GM18909 (cell line): ENCODE measurements at regions not wholly inside any gene's neighbourhood (a gene's known extent, or its start where the extent isn't known, plus 50 kb on each side); places are given as distances from the start of the nearest gene placed in this dataset.

Experiments
- ATAC-seq: cut with Tn5 transposase; IDR thresholded peaks from one replicate; pipeline ENCODE4 v1.9.1; 2021; ENCODE audit warnings: mild to moderate bottlenecking; ENCODE audit not compliant: unreplicated experiment, poor library complexity

GRCh38 chr20:21583486-21584168 is 69.8 kb upstream of the NKX2-2 start:
- ATAC-seq: no peak

DNA sequence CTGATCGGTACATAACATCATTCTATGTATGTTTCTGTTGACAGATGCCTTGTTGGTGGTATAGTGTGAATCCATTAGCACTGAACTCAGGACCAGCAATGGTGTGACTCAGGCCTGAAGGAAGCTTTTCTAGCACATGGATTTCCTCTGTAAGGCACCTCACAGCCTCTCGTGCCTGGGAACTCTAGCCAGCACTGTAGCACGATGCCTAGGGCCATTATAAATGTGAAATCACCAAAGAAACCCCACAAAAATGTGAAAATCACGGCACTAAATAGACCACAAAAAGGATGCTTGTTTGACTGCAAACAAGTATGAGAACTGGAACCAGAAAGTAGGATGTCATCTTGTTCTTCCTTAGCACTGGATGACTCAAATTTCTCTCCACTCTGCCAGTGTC is 63.7 kb upstream of the NKX2-2 start:
- no peak for ATAC-seq

GRCh38 chr20:21575981-21576740 is 62.3 kb upstream of the NKX2-2 start:
- no peak for ATAC-seq

GRCh38 chr20:21575167-21575566 is 61.3 kb upstream of the NKX2-2 start:
- ATAC-seq: no peak

- no peak for ATAC-seq
Measured at GRCh38 chr20:21574443-21574842, 60.6 kb upstream of the NKX2-2 start.

GRCh38 chr20:21573259-21573658 is 59.4 kb upstream of the NKX2-2 start:
- no peak for ATAC-seq

- no peak for ATAC-seq
Measured at GRCh38 chr20:21571841-21572690, 58.2 kb upstream of the NKX2-2 start.

DNA sequence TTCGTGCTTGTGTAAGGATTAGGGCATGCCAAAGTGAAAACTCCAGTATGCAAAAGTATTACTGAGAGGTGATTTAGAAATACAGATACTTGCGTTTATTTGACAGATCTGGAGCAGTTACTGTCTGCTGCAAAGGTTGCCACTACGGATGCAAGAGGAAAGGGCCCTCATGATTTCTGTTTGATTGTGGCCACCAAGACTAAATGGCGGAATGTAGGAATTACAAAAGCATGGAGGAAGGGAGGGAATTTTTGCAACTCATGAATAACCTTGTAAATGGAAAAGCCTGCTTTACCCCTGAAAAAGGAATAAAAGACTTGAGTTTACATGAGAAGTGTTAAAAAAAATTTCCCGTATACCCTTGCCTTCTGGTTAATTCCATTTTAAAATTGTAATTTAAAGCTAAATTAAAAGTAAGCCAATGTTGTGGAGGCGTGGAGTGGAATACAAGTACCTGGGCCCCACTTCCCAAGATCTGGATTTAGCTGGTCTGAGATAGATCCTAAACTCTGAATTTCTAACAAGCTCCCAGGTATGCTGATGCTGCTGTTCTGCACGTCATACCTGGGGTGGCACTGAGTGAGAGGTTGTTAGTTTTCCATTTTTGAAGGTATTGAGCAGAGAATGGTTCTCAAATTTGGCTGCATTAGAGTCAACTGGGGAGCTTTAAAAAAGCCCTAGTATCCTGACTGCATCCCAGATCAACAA is 56.6 kb upstream of the NKX2-2 start:
- ATAC-seq: no peak

- ATAC-seq: no peak
Measured at GRCh38 chr20:21569586-21569985, 55.7 kb upstream of the NKX2-2 start.

DNA sequence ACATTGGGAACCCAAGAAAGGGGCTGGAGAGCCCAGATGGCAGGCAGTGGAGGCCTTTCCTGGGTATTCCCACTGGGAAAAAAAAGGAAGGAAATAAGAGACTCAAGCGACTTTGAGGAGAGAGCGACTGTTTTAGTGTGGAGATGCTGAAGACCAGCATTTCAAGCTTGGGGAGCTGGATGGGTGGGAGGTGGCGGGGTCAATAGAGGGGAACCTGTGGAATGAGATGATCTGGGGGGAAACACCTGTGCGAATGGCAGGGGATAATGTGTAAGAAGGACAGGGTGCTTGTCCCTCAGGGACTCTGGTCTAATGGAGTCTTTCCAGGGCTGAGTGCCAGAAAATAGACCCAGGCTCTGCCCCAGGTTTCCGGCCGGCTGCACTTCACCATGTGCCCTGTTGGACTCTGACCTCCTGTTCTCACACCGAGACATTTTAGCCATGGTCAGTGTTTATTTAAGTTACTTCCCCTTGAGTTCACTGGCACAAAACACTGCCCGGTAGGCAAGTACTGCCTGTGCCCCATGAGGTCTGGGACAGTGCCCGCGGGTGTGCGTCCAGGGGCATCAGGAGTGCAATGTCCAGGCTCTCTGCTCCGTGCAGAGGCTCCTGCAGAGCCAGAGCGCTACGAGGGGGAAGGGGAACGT is 50.4 kb upstream of the NKX2-2 start:
- ATAC-seq: no peak
